Suppressor macrophage treated with lipopolysaccharide for 4 hours (primary cell): ENCODE measurements at regions not wholly inside any gene's neighbourhood (a gene's known extent, or its start where the extent isn't known, plus 50 kb on each side); places are given as distances from the start of the nearest gene placed in this dataset.
"Not testable (repeated sequence)": the region's sequence is repeated elsewhere in the genome, so short reads cannot be mapped to it uniquely, and the experiment has no call there.

ENCODE experiments used
- DNase-seq: peaks from one replicate; pipeline ENCODE4 v3.0.0-alpha.2; 2020

DNA sequence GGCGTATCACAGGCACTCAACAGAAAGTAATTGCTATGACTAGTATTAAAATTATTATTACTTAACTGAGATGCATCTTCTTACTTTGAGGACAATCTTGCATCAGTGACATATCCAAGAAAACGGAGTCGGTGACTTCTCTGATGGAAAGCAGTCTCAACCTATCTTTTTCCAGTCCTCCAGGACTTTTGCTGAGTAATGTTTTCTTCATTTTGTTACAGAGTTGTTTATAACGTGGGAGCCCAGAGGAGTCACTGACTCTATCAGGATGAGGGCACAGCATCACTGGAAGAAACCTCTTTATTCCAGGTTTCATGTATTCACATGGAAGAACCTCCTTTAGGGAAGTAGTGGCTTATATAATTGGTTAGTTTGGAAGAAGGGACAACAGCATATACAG lies 51.5 kb upstream of the MELK start:
- DNase-seq = no peak

DNA sequence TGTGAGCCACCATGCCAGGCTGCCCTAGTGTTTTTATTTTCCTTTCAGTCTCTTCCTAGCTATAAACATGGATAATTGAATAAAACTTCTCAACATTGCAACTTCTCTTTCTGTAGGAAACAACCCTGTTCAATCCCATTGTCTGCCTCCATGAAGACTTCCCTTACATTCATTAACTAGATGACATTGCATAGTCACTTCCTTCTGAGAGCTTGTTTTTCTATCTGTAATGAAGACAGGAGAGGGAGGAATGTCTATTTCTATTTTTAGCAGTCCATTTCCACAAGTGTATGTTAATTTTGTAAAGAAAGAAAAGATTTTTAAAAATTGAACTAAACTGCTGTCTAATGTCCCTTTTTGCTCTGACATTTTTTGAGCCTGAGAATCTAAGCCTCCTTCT lies 55.6 kb upstream of the MELK start:
- no peak for DNase-seq

DNA sequence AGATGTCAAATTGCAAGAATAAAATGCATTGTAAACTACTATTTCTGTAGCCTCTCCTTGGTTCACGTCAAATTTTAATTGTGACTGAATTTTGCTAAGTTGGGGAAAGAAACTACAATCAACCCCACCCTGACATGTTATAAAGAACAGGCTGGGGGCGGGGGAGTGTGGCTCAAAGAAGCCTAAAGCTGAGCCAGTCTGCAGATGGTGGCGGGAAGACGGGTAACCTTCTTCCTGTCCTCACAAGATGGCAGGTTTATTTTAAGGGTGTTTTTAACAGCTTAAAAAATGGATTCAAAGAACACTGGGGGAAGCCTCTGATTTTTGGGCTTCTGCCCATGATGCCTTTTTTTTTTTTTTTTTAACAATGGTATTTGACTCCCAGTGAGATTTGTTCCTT lies 68.5 kb upstream of the MELK start:
- DNase-seq = no peak

DNA sequence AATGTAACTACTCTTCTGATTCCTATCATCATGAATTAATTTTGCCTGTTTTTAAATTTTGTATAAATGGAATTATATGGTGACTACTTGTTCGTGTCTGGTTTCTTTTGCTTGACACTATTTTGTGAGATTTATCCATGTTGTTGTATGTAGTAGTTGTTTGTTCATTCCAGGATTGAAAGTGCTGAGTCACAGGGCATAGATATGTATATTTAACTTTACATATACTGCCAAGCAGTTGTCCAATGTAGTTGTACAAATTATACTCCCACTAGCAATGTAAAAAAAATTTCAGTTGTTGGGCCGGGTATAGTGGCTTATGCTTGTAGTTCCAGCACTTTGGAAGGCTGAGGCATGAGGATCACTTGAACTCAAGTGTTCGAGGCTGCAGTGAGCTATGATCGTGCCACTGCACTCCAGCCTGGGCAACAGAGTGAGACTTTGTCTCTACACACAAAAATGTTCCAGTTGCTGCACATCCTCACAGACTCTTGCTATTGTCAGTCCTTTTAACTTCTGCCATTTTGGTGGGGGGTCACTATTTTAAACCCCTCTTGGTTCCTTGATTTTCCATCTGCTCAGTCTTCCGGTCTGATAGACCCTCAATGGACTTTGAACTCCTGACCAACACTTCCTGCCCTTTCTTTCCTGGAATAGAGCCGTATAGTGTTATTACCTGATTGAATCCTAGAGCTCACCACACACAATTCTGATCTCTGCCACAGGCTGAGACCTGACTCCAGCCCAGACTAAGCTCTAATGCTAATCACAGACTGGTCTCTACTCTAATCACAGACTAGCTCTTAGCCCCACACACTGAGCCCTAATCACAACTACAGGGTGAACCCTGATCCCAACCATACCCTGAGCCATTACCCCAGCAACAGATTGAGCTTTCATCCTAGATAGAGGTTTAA lies 69.3 kb upstream of the MELK start:
- no peak for DNase-seq

DNA sequence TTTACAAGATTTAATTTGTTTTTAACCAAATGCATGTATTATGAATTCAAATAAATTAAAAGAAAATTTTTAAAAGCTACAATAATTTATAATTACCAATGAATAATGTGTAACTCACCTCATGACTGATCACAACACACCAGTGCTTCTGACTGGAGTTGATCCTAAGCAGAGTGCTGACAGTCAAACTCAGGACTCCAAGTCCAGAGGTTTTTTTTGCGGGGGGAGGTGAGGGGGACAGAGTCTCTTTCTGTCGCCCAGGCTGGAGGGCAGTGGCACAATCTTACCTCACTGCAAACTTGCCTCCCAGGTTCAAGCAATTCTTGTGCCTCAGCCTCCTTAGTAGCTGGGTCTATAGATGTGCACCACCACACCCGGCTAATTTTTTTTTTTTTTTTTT lies 71.0 kb upstream of the MELK start:
- no peak for DNase-seq

DNA sequence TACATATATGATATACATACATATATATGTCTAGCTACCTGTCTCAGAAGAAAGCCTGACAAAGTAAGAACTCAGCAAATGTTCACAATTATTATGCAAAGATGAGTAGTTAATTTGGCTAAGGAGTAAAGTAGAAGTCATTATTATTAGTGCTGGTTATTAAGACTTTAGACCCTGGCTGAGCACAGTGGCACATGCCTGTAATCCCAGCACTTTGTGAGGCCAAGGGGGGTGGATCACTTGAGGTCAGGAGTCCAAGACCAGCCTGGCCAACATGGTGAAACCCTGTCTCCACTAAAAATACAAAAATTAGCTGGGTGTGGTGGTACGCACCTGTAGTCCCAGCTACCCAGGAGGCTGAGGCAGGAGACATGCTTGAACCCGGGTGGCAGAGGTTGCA lies 71.8 kb upstream of the MELK start:
- DNase-seq = not testable (repeated sequence)

DNA sequence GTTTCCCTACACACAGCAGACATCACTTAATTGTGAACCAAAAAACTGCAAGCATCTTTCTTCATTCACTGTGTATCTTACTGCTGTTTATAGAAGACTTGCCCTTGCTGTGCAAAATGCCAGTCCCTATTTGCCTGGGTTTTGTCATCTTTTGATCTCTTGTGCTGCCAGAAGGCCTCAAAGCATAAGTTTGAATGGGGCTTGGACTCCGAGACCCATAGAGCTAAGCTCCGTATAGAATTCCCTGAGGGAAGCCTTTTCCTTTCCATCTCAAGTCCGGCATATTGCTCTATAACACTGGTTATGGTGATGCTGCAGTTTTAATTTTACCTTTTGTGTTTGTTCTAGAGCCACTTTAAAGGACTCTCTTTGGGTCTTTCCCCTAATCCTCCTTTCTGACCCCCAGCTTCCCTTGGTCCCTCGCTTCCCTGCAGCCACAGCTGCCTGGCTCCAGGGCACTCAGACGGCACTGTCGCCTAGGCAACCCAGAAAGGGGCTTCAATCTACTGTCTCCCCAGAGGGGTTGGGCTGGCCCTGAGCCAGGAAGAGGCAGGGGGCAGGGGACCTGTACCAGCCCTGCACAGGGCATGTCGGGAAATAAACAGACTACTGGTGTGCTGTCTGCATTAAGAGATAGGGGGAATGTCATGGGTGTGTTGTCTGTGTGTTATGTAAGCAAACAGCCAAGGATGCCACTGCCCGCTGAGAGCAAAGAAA lies 73.4 kb upstream of the MELK start:
- no peak for DNase-seq

DNA sequence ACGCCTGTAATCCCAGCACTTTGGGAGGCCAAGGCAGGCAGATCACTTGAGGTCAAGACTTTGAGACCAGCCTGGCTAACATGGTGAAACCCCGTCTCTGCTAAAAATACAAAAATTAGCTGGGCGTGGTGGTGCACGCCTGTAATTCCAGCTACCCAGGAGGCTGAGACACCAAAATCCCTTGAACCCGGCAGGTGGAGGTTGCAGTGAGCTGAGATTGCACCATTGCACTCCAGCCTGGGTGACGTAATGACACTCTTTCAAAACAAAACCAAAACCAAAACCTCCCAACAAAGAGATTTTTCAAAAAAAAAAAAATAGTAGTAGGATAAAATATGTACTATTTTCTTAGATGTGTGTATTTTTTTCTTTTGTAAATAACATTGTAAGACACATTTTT lies 79.1 kb upstream of the MELK start:
- peak; percentile 78 for DNase-seq

DNA sequence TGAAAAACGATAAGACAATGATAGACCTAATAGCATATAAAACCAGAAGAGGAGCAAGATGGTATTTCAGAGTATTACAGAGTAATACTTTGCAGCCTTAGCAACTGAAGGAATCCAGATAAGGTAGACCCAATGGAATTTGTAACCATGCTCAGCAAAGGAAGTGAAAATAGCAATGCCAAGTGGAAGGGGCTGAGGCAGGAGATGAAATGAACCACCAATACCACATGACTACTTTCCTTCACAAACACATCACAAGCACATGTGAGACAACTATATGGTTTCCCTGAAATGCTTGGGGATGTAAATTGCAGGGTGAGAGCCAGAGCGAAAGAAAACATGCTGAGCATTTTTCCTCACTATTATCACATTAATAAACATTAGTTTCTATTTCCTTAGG lies 79.8 kb upstream of the MELK start:
- peak; percentile 67 for DNase-seq

DNA sequence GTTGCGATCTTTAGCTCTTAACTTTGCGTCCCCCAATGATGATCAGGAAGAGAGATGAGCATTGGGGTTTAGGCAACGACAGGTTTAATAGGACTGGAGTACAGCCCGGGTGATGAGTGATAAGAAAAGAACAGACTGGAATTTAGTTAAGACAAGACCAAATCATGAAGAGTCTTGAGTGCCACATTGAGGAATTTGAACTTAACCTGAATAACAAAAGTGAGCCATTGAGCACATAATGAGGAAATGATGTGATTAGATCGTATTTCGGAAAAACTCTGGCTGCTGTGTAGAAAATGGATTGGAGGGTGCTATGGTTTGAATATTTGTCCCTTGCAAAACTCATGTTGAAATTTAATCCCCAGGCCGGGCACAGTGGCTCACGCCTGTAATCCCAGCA lies 83.2 kb upstream of the MELK start:
- no peak for DNase-seq

DNA sequence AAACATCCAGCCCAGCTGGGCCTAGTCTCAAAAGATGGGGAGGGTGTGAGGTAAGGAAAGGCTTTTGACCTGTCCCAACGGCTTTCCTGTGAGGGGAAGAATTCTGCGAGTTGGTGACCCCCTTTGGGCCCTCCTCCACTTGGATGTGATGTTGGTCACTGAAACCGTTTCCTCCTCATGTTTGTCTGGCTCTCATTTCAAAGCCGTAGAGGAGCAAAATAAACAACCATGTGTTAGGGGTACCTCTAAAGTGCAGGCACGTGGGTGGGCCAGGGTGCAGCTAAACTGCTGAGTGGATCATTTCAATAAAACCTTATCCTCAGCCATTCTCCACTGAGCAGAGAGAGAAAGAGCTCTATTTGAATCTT lies 84.3 kb upstream of the MELK start:
- DNase-seq = no peak

DNA sequence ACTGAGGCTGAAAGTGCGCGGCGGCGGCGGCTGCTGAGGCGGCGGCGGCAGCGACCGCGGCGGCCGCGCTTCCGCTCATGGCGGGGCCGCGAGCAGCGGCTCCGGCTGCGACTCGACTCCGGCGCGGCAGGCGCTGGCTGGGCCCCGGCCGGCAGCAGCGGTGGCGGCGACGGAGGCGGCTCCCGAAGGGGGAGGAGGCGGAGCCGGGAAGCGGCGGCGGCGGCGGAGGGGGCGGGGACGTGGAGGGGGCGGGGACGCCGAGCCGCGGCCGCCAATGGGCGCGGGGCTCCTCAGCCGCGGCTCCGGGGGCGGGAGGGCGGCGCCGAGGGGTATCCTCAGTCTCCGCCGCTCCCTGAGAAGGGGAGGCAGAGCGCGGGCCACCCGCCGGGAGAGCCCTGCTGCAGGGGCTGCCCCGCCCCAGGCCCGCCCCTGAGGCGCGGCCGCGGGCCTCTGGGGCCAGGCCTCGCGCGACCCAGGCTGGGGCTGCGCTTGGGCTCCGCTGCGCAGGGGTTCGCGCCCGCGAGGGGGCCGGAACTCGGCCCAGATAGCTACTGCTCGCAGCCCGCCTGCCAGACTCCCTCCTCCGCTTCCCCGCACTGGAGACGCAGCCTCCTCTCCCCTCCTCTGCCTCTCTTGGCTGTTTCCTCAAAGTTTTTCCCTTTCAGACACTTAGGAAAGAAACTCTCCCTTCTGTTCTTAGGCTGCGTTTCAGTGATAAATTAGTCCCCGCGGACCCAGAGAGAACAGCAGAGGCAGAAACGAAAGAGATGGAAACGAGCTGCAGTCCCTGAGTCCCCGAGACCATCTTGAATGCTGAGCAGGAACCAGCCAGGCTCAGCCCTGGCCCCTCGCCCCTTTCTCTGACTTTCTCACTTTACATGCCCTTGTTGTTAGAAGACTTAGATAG lies 85.0 kb upstream of the MELK start:
- peak; percentile 98 for DNase-seq

DNA sequence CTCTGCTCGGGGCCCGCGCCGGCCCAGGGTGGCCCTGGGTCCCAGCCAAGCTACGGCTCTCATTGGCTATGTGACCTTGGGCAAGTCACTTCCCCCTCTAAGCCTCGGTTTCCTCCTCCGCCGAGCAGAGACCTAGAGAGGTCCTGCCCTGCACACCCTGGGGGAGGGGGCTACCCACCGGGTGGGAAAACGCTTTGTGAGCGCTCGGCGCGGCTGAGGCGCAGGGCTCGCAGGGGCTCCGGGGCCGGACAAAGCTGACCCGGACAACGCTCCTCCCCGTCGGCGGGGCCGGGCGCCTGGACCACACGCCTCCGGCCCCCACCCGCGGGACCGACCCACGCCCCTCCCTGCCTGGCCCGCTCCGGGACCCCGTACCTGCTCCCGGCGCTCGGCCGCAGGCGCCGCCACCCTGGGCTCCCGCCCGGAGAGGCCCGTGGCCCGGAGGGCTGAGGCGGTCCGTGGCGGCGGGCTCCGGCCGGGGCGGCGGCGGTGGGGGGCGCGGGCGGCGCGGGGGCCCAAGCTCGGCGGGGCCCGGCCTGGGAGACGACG lies 85.7 kb upstream of the MELK start:
- peak; percentile 60 for DNase-seq

DNA sequence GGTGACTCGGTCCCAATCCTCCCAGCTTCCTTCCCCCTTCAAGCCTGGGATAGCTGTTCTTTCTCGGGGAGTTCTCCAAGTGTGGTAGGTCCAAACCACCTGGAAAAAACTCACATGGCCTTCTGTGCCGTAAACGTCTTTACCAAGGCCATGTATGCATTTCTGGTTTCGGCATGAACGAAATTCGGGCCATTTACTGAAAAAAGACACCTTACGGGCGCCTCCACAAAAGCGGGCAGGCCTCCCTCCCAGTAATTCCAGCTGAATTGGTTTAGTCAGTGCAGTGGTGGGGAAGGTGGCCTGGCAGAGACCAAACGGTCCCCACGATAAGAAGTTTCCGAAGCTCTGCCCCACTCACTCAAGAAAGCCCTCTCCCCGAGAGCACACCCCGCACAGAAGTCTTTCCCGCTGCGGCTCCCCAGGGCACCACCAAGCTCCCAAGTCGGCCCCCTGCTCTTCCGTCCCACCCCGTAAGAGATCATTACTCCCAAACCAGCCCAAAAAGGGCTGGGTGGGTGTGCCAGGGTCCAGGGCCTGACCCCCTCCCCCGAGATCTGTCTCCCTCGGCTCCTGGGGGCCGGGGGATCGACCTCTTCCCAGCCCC lies 86.3 kb upstream of the MELK start:
- DNase-seq = peak; percentile 9

DNA sequence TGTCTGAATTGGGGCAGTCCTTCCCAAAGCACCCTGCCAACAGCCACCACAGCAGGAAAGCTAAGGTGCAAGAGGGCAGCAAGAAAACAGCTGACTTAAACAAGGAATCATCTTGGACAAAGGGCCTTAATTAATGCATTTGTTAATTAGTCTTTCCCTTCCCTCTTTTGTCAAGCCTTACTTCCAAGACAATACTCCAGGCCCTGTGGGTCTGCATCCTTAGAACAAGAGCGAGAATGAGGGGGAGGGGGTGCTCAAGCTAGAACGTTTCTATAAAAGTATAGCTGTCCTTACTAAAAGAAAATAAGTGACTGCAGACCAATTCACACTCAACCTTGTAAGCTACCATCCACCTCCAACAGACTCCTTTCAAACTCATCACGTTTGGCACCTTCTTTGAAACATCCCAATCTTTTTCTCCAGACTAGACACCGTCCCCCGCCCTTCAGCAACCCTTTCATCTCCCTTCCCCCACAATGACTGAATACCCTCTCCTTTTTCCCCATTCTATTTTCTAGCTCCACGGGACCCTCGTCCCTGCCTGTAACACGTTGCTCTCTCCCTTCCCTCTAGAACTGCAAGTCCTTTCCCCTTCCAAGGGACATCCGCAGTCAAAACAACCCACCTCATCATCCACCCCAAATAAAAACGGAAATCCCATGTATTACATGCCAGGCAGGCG lies 85.7 kb upstream of the RNF38 start:
- DNase-seq = peak; percentile 52

DNA sequence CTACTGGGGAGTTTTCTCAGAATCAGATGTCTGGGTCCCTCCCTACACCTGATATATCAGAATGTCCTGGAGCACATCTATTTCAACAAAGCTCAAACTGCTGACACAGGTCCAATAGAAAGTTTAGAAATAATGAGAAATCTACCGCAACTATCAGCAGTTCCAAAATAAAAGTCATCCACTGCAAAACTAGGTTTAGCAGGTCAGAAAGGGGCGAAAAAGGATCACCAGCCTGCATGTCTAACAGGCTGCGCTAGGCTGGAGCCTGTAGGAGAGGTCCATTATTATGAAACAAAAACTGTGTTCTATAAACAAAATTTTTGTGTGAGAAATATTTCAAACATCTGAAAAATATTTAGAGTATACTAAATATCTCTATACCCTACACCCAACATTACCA lies 84.1 kb upstream of the RNF38 start:
- no peak for DNase-seq

DNA sequence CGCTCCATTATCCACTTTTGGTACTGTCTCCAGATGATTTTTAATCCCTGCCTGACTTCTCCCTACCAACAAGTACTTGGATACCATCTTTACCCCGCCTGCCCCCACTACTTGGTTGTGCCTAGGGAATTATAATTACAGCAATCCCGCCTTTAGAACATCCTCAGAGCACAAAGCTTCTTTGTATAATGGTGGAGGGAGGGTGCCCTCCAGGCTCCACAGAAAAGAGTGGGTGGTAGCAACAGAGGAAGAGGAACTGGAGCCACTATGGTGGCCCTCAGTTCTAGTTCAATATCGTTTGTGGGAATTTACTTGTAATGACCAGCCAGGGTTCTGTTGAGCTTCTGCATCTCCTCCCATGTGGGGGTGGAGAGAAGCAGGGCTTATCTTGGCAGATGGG lies 79.0 kb upstream of the RNF38 start:
- peak; percentile 29 for DNase-seq

DNA sequence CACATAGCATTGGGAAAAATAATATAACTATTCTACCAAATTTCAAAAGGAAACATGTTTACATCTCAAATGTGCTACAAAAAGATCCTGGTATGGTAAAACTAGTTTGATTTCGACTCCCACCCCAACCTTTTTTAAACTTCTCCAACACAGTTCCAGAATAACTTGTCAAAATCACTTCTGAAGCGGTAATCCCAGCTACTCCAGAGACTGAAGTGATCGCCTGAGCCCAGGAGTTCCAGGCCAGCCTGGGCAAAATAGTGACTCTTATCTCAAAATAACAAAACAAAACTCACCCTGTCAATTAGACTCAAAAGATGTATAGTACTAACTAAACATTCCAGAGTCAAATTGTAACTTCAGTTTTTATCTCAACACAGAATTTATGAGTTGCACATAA lies 71.3 kb upstream of the RNF38 start:
- DNase-seq = no peak

DNA sequence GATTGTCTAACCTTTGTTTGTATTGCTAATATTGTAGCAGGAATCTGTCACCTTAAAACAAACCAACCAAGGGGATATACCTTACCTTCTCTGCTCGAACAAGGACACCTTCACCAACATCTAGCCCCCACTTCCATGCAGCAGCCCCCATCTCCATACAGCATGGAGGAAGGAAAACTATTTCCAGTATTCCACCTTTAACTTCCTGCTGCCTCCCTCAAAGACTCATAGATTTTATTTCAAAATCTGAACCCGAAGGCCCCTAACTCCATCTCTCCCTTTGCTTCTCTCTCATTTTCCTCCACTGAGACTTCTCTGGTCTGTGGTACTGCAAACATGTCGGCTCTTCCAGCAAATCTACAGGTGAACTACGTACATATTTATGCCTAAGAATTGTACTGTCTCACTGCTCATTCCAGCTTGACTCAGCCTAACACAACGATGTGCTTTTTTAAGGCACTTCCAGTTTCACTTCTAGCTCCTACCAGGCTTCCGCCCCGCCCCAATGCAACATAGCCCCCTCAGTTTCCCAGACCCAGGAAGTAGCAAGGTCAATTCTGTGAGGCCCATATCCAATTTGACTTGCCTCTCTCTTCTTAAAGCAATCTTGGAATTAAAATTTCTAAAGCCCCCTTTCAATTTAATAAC lies 70.7 kb upstream of the RNF38 start:
- peak; percentile 89 for DNase-seq

DNA sequence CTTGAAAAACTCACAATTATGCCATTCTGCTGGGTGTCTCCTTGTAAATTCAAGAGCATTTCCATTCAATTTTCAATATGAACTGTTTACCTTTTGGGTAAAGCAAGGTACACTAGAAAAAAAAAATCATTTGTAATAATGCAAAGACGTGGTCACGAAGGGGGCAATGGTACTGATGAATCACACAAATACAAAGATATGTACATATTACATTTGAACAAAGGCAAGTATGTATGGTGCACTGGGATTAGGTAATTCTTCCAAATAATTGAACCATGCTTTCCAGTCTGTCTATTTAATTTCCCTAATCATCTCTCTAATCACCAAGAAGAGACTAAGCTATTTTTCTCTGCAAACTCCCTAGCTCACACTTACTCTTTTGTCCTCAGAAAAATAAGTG lies 63.4 kb upstream of the RNF38 start:
- DNase-seq = no peak

DNA sequence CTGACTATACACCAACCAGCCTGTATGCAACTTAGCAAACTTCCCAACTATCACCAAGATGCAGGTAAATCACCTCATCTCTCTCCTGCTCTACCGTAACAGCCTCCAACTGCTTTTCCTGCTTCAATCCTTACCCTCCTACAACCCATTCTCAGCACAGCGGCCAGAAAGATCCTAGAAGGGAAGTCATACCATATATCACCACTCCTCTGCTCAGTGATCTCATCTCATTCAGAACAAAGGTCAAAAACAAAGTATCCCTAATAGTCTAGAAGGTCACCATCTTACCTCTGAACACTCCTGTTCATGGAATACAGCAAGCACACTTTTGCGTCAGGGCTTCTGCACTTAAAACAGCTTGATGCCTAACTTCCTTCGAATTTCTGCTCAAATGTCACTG lies 62.2 kb upstream of the RNF38 start:
- no peak for DNase-seq

DNA sequence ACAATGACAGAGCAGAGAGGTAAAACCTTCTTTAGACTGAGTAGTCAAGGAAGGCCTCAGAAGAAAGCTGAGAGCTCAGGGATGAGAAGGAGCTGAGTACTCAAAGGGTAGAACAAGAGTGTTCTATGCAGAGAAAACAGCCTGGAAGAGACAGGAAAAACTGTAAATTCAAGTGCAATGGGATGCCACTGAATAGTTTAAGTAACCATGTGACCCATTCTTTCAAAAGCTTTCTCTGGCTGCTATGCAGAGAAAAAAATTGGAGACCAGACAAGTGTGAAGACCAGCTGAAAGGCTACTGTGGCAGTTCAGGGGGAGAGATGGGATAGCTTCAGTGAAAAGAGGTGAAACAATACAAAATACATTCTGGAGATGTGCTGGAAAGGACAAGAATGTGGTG lies 61.3 kb upstream of the RNF38 start:
- DNase-seq = no peak
